ENCODE measurements at regions not wholly inside any gene's neighbourhood (a gene's known extent, or its start where the extent isn't known, plus 50 kb on each side); places are given as distances from the start of the nearest gene placed in this dataset.

DNA sequence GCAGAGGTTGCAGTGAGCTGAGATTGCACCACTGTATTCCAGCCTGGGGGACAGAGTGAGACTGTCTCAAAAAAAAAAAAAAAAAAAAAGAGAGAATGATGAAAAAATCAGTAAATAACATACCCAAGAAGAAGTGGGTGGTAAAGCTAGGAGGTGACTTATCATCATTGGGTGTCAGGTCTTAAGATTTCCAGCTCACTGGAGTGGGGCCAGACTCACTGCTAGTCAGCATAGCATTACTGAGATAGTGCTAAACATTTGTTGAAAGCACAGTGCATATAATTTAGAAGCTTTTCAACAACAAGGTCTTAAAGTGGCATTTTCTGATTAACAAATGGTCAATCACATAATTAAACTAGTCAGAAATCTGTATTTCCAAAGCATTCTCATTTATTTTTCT is 221.8 kb upstream of the GYPA start:
- no peak for TF ChIP-seq CEBPB (IDR thresholded peaks at IDR 0.05)
- TF ChIP-seq, protein P1, sequence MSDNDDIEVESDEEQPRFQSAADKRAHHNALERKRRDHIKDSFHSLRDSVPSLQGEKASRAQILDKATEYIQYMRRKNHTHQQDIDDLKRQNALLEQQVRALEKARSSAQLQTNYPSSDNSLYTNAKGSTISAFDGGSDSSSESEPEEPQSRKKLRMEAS (IDR thresholded peaks at IDR 0.05): no peak
- TF ChIP-seq YY1 (IDR thresholded peaks at IDR 0.05; ENCODE audit: low read depth): no peak
- TF ChIP-seq NFIC (IDR thresholded peaks at IDR 0.05): no peak
